HG03469 (cell line): ENCODE measurements at regions not wholly inside any gene's neighbourhood (a gene's known extent, or its start where the extent isn't known, plus 50 kb on each side); places are given as distances from the start of the nearest gene placed in this dataset.

ENCODE experiments used
- ATAC-seq: cut with Tn5 transposase; IDR thresholded peaks from one replicate; pipeline ENCODE4 v1.9.1; 2021; ENCODE audit warnings: mild to moderate bottlenecking, moderate library complexity, moderate number of reproducible peaks; ENCODE audit not compliant: unreplicated experiment

- ATAC-seq: no peak
Measured at GRCh38 chr11:112881461-112881860, 79.8 kb upstream of the NCAM1 start.

- no peak for ATAC-seq
Measured at GRCh38 chr11:112882494-112883381, 78.5 kb upstream of the NCAM1 start.

GRCh38 chr11:112884012-112884767, 77.0 kb upstream of the NCAM1 start:
- no peak for ATAC-seq

- no peak for ATAC-seq
Measured at GRCh38 chr11:112885744-112886433, 75.3 kb upstream of the NCAM1 start.

- ATAC-seq: no peak
Measured at GRCh38 chr11:112886434-112887370, 74.5 kb upstream of the NCAM1 start.

GRCh38 chr11:112889446-112889845, 71.8 kb upstream of the NCAM1 start:
- no peak for ATAC-seq

GRCh38 chr11:112899235-112900006, 61.8 kb upstream of the NCAM1 start:
- no peak for ATAC-seq

- ATAC-seq: no peak
Measured at GRCh38 chr11:112901924-112902323, 59.3 kb upstream of the NCAM1 start.

- no peak for ATAC-seq
Measured at GRCh38 chr11:112902361-112903011, 58.7 kb upstream of the NCAM1 start.

GRCh38 chr11:112903340-112903739, 57.9 kb upstream of the NCAM1 start:
- ATAC-seq: no peak

GRCh38 chr11:112911124-112911523, 50.1 kb upstream of the NCAM1 start:
- ATAC-seq: no peak
